Calu3 (cell line): ENCODE measurements at regions not wholly inside any gene's neighbourhood (a gene's known extent, or its start where the extent isn't known, plus 50 kb on each side); places are given as distances from the start of the nearest gene placed in this dataset.
A peak's percentile ranks its signal among the peaks of the same experiment; 100 is the strongest.

Source experiments
- BruUV-seq: library from RNA; stranded (reverse); fragments of 400-500 nt; replicated peaks from 2 replicates; lab custom pipeline; 2021; lab: Mats Ljungman, UMichigan
- CTCF ChIA-PET: fragments of 300-600 bp; sonication (Branson Sonifier 250); formaldehyde crosslinking; loops from one replicate; lab custom pipeline; 2022; ENCODE audit warnings: antibody characterized with exemption; lab: Charles Lee
- DNase-seq: peaks from one replicate; pipeline ENCODE4 v3.0.0; 2022
- H3K27ac Mint-ChIP-seq: one replicate; pipeline ENCODE4 v1.8.0; 2022; ENCODE audit warnings: mixed read lengths; ENCODE audit not compliant: unreplicated experiment
- H3K27me3 Mint-ChIP-seq: one replicate; pipeline ENCODE4 v1.8.0; 2022; ENCODE audit warnings: mixed read lengths; ENCODE audit not compliant: unreplicated experiment
- H3K36me3 Mint-ChIP-seq: one replicate; pipeline ENCODE4 v1.8.0; 2022; ENCODE audit warnings: mild to moderate bottlenecking, moderate library complexity, mixed read lengths; ENCODE audit not compliant: insufficient read depth, unreplicated experiment
- H3K4me1 Mint-ChIP-seq: one replicate; pipeline ENCODE4 v1.8.0; 2022; ENCODE audit warnings: mild to moderate bottlenecking, low read depth, mixed read lengths; ENCODE audit not compliant: unreplicated experiment
- H3K4me3 Mint-ChIP-seq: one replicate; pipeline ENCODE4 v1.8.0; 2022; ENCODE audit warnings: mild to moderate bottlenecking, low read depth, moderate library complexity, mixed read lengths; ENCODE audit not compliant: unreplicated experiment
- H3K9me3 Mint-ChIP-seq: one replicate; pipeline ENCODE4 v1.8.0; 2022; ENCODE audit warnings: low read depth, mixed read lengths; ENCODE audit not compliant: unreplicated experiment
- intact Hi-C: fragments of 100-400 bp; cut with micrococcal nuclease; formaldehyde crosslinking; loops from one replicate; pipeline ENCODE4 v1.10.0; 2022; ENCODE audit not compliant: unreplicated experiment
- TF ChIP-seq, protein P1 (sequence below): fragments of 200-600 bp; IDR thresholded peaks from one replicate; pipeline ENCODE4 v1.8.0; 2022; ENCODE audit warnings: antibody characterized with exemption; ENCODE audit not compliant: unreplicated experiment

DNA sequence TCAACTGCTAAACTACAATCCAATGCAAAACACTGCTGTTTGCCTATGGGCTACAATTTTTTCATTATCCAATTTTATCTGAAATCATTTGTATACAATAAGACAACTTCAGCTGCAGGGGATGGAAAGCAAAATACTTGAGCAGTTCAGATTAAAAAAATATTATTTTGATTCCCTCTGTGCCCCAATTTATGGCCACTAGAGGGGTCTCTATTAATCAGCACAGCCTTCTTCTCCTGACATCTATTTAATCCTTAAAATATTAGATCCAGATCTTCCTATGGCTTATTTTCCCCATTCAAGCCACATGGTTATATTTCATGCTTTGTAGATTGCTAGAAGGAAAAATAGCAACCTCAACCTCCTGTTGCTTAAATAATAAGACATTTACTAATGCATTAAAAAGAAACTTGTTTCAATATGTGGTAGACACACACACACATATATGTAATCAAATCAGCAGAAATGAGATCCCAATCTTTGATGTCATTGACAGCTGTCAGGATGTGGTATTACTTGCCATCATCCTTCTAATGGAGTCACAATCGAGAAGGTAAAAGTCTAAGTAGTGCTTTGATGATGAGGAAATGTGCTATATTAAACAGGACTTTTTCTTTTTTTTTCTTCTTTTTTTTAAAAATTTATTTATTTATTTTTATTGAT is 104.2 kb downstream of the P2RY1 start:
- Mint-ChIP-seq H3K4me3 (no peak overlapping the region), H3K27me3 (no peaks in the 10 kb centered on the region), H3K9me3 (no peaks in the 10 kb centered on the region), H3K36me3 (no peaks in the 10 kb centered on the region), H3K4me1 (peaks cover 22% of the 10 kb centered on the region), H3K27ac (no peak overlapping the region)
- DNase-seq: no peak
- BruUV-seq: no TSS peak
- intact Hi-C loops: loop anchor here (10.0 kb wide), 1 partner anchor 434 kb away; no protein-coding TSS in a partner anchor
- TF ChIP-seq, protein P1, sequence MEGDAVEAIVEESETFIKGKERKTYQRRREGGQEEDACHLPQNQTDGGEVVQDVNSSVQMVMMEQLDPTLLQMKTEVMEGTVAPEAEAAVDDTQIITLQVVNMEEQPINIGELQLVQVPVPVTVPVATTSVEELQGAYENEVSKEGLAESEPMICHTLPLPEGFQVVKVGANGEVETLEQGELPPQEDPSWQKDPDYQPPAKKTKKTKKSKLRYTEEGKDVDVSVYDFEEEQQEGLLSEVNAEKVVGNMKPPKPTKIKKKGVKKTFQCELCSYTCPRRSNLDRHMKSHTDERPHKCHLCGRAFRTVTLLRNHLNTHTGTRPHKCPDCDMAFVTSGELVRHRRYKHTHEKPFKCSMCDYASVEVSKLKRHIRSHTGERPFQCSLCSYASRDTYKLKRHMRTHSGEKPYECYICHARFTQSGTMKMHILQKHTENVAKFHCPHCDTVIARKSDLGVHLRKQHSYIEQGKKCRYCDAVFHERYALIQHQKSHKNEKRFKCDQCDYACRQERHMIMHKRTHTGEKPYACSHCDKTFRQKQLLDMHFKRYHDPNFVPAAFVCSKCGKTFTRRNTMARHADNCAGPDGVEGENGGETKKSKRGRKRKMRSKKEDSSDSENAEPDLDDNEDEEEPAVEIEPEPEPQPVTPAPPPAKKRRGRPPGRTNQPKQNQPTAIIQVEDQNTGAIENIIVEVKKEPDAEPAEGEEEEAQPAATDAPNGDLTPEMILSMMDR: peak; percentile 28
- CTCF ChIA-PET: no interaction called here

DNA sequence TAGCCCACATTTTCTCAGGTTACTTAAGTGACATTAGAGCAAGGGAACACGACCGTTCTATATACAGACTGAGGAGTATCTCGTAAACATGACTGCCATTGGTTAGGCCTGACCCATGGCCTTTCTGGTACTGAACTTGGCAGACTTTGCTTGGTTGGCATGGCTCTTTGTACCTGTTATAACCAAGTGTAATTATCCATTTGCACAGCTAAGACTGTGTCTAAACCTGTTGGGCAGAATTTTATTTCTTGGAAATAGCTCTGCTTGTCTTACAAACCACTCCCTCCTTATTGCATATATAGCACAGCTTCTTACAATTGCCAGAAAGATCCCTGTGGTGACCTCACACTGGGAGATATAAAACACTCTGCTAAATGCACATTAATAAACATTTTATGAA is 106.9 kb downstream of the P2RY1 start:
- TF ChIP-seq, protein P1: no peak
- CTCF ChIA-PET: no interaction called here
- Mint-ChIP-seq H3K27me3 (no peaks in the 10 kb centered on the region), H3K27ac (no peak overlapping the region), H3K4me1 (peaks cover 28% of the 10 kb centered on the region), H3K36me3 (no peaks in the 10 kb centered on the region), H3K4me3 (no peak overlapping the region), H3K9me3 (no peaks in the 10 kb centered on the region)
- BruUV-seq: no TSS peak
- intact Hi-C loops: no loop called here
- no peak for DNase-seq

DNA sequence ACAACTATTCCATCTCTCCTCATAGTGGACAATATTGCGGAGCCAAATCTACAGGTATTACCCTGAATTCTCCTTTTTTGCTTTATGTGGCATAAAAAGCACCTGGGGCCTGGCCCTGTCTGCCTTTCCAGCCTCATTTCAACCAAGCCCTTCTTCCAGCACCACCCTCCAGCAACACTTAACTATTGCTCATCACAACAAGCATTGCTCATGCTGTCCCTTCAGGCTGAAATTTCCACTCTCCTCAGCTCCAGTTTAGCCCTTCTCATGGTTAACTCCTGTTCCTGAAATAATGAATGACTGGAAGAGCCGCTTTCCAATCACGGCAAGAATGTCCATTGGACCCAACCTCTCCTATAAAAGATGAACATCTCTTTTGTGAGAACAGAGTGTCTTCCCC is 107.4 kb downstream of the P2RY1 start:
- DNase-seq: no peak

DNA sequence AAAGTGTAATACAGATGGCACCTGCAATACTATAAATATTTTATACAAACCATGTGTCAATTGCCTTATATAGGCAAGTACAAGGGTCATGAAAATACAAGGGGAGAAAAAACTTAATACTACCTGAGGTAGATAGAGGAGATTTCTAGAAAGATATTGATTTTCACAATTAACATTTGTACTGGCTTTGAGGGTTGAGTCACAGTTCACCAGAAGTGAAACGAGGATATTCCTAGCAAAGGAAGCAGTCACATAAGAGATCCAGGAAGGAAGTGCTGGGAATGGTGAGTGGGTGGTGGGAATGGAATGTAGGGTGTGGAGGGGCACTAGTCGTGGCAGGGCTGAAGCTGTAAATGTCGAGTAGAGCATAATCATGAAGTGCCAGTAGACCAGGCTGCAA is 108.7 kb downstream of the P2RY1 start:
- BruUV-seq: no TSS peak
- intact Hi-C loops: no loop called here
- CTCF ChIA-PET: interaction anchor here (0.7 to 1.0 kb wide), 2 partner anchors 17 to 348 kb away, joined by 3 to 4 read pairs; no protein-coding TSS in a partner anchor
- TF ChIP-seq, protein P1: no peak
- no peaks in the 10 kb centered on the region for H3K36me3 Mint-ChIP-seq
- H3K27me3 Mint-ChIP-seq: no peaks in the 10 kb centered on the region
- peaks cover 28% of the 10 kb centered on the region for H3K4me1 Mint-ChIP-seq
- H3K27ac Mint-ChIP-seq: peak overlapping the region; percentile 60
- H3K4me3 Mint-ChIP-seq: no peak overlapping the region
- H3K9me3 Mint-ChIP-seq: no peaks in the 10 kb centered on the region
- DNase-seq: peak; percentile 59

More for the DNA sequence above, 107.4 kb downstream of the P2RY1 start:
- Mint-ChIP-seq H3K4me3 (no peak overlapping the region), H3K36me3 (no peaks in the 10 kb centered on the region), H3K4me1 (peaks cover 28% of the 10 kb centered on the region), H3K27ac (no peak overlapping the region), H3K27me3 (no peaks in the 10 kb centered on the region), H3K9me3 (no peaks in the 10 kb centered on the region)
- CTCF ChIA-PET: no interaction called here
- intact Hi-C loops: no loop called here
- TF ChIP-seq, protein P1: no peak
- no TSS peak for BruUV-seq
